Right lobe of liver (tissue), 4 donors: ENCODE measurements at regions not wholly inside any gene's neighbourhood (a gene's known extent, or its start where the extent isn't known, plus 50 kb on each side); places are given as distances from the start of the nearest gene placed in this dataset.

Experiments used
- POLR2A ChIP-seq: fragments of 450-650 bp; IDR thresholded peaks from one replicate; pipeline ENCODE4 v1.6.1; 2017; ENCODE audit warnings: antibody characterized with exemption, mild to moderate bottlenecking
- TF ChIP-seq, protein P1 (sequence below), 4 donors: fragments of 200-600 bp in 3 of 4; fragments of 450-650 bp in 1 of 4; IDR thresholded peaks; one replicate each; pipeline versions ENCODE4 v1.5.1 to v1.8.0; 2016 to 2022; ENCODE audit warnings: antibody characterized with exemption in 4 of 4, mild to moderate bottlenecking in 2 of 4
- donor health status: DM: no; HTN: no; CAD: no.
- donor health status: DM: no; HTN: no; CAD: no.
- donor health status: DM: no; HTN: yes; CAD: no.

DNA sequence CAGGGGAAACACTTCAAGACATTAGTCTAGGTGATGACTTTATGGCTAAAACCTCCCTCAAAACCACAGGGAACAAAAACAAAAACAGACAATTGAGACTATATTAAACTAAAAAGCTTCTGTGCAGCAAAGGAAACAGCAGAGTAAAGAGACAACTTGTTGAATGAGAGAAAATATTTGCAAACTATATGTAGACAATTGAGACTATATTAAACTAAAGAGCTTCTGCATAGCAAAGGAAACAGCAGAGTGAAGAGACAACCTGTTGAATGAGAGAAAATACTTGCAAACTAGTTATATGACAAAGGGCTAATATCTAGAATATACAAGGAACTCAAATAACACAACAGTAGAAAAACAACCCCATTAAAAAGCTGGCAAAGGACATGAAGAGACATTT, 136.4 kb downstream of the IBTK start:
- TF ChIP-seq POLR2A: no peak
- TF ChIP-seq, protein P1, sequence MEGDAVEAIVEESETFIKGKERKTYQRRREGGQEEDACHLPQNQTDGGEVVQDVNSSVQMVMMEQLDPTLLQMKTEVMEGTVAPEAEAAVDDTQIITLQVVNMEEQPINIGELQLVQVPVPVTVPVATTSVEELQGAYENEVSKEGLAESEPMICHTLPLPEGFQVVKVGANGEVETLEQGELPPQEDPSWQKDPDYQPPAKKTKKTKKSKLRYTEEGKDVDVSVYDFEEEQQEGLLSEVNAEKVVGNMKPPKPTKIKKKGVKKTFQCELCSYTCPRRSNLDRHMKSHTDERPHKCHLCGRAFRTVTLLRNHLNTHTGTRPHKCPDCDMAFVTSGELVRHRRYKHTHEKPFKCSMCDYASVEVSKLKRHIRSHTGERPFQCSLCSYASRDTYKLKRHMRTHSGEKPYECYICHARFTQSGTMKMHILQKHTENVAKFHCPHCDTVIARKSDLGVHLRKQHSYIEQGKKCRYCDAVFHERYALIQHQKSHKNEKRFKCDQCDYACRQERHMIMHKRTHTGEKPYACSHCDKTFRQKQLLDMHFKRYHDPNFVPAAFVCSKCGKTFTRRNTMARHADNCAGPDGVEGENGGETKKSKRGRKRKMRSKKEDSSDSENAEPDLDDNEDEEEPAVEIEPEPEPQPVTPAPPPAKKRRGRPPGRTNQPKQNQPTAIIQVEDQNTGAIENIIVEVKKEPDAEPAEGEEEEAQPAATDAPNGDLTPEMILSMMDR (IDR thresholded peaks at IDR 0.05): no peak
